Right lobe of liver (tissue), 6 donors: ENCODE measurements at regions not wholly inside any gene's neighbourhood (a gene's known extent, or its start where the extent isn't known, plus 50 kb on each side); places are given as distances from the start of the nearest gene placed in this dataset.
"Not testable (repeated sequence)": the region's sequence is repeated elsewhere in the genome, so short reads cannot be mapped to it uniquely, and the experiment has no call there.

Source experiments
- ATAC-seq, 4 donors: fragments of 200-7000 bp; cut with Tn5 transposase; one replicate each; pipeline ENCODE4 v1.9.1; 2020; ENCODE audit warnings: mild to moderate bottlenecking in 4 of 4, moderate library complexity in 4 of 4
- DNase-seq, 3 donors: peaks; one replicate each; pipeline ENCODE4 v3.0.0-alpha.2; 2020
- H3K27ac ChIP-seq, 3 donors: fragments of 200-600 bp; one replicate each; pipeline ENCODE4 v1.8.0; 2022
- H3K27me3 ChIP-seq, 2 donors: fragments of 200-600 bp; one replicate each; pipeline ENCODE4 v1.8.0; 2022
- H3K36me3 ChIP-seq, 4 donors: fragments of 200-600 bp; sonication (generic) in 1 of 4; one replicate each; pipeline versions ENCODE4 v1.5.1 to v1.8.0; 2017 to 2022; ENCODE audit warnings: control low read depth in 1 of 4
- H3K4me1 ChIP-seq, 4 donors: fragments of 200-600 bp; sonication (generic) in 1 of 4; one replicate each; pipeline versions ENCODE4 v1.5.1 to v1.8.0; 2017 to 2022; ENCODE audit warnings: control low read depth in 1 of 4
- H3K4me3 ChIP-seq, 3 donors: fragments of 200-600 bp; one replicate each; pipeline ENCODE4 v1.8.0; 2022
- H3K9me3 ChIP-seq, 4 donors: fragments of 200-600 bp; sonication (generic) in 1 of 4; one replicate each; pipeline versions ENCODE4 v1.5.1 to v1.8.0; 2017 to 2022; ENCODE audit warnings: control low read depth in 1 of 4
- CTCF ChIP-seq, 4 donors: fragments of 200-600 bp in 3 of 4; fragments of 450-650 bp in 1 of 4; IDR thresholded peaks; one replicate each; pipeline versions ENCODE4 v1.5.1 to v1.8.0; 2016 to 2022; ENCODE audit warnings: antibody characterized with exemption in 4 of 4, mild to moderate bottlenecking in 2 of 4
- POLR2A ChIP-seq: fragments of 450-650 bp; IDR thresholded peaks from one replicate; pipeline ENCODE4 v1.6.1; 2017; ENCODE audit warnings: antibody characterized with exemption, mild to moderate bottlenecking
- WGBS: methylation state at CpG from one replicate; pipeline ENCODE4 v1.1.6; 2018; ENCODE audit warnings: low coverage, low lambda C conversion rate; ENCODE audit not compliant: insufficient coverage; ENCODE audit errors: missing lambda C conversion rate; 5-methylcytosine and 5-hydroxymethylcytosine counted together
- intact Hi-C, 2 donors: fragments of 100-400 bp; cut with DNase I; formaldehyde crosslinking; loops; one replicate each; pipeline versions ENCODE4 v1.11.2 to v1.14.1; 2022
- donor health status: DM: no; HTN: yes; CAD: no.
- donor health status: DM: no; HTN: no; CAD: no.
- donor health status: DM: no; HTN: no; CAD: no.
- donor health status: DM: no; HTN: yes; CAD: no.
- donor health status: DM: no; HTN: yes; CAD: no.

- Histone ChIP-seq H3K9me3 (no peaks in the 10 kb centered on the region), H3K36me3 (no peaks in the 10 kb centered on the region), H3K27ac (no peak overlapping the region), H3K4me3 (no peak overlapping the region), H3K27me3 (peaks cover 0 to 29% of the 10 kb centered on the region in 2 donors), H3K4me1 (peaks cover 0 to 9% (median 0%) of the 10 kb centered on the region in 4 donors)
- TF ChIP-seq CTCF (IDR thresholded peaks at IDR 0.05) = no peak
- TF ChIP-seq POLR2A = no peak
- intact Hi-C loops = no loop called here
- 47% methylated on average over 7 of the region's 9 CpGs for WGBS
- ATAC-seq = no peak
- DNase-seq = no peak
Observed at GRCh38 chr2:16725549-16725948, 59.9 kb upstream of the CYRIA start.

GRCh38 chr2:16722677-16723076 is 57.0 kb upstream of the CYRIA start:
- H3K4me1 ChIP-seq = peaks cover 0 to 7% (median 0%) of the 10 kb centered on the region in 4 donors
- no peaks in the 10 kb centered on the region for H3K36me3 ChIP-seq
- DNase-seq = no peak
- ATAC-seq = no peak
- no peak overlapping the region for H3K4me3 ChIP-seq
- intact Hi-C loops = no loop called here
- H3K27me3 ChIP-seq = peaks cover 0 to 29% of the 10 kb centered on the region in 2 donors
- TF ChIP-seq POLR2A (no peak), CTCF (IDR thresholded peaks at IDR 0.05) (no peak)
- H3K27ac ChIP-seq = no peak overlapping the region
- WGBS = 54% methylated on average over 9 of the region's 9 CpGs
- H3K9me3 ChIP-seq = no peaks in the 10 kb centered on the region

- H3K27ac ChIP-seq = no peak overlapping the region
- H3K4me3 ChIP-seq = no peak overlapping the region
- no peaks in the 10 kb centered on the region for H3K9me3 ChIP-seq
- ATAC-seq (no peak), DNase-seq (no peak)
- peaks cover 0 to 2% (median 0%) of the 10 kb centered on the region in 4 donors for H3K4me1 ChIP-seq
- TF ChIP-seq CTCF (IDR thresholded peaks at IDR 0.05) = no peak
- TF ChIP-seq POLR2A = no peak
- WGBS = 100% methylated on average over 1 of the region's 1 CpG
- intact Hi-C loops = no loop called here
- no peaks in the 10 kb centered on the region for H3K36me3 ChIP-seq
- peaks cover 0 to 29% of the 10 kb centered on the region in 2 donors for H3K27me3 ChIP-seq
Observed at GRCh38 chr2:16722126-16722525, 56.5 kb upstream of the CYRIA start.

DNA sequence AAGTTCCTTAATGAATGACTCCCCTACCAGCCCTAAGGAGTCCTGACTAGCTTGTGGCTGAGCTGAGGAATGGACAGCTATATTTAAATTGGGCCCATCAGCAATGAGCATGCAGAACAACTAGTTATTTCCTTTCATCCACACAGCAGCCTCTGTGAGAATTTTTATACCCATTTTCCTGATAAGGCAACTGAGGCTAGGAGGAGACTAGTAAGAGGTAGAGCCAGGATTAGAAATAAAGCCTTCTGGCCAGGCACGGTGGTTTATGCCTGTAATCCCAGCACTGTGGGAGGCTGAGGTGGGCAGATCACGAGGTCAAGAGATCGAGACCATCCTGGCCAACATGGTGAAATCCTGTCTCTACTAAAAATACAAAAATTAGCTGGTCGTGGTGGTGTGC is 55.9 kb upstream of the CYRIA start:
- intact Hi-C loops, ATAC-seq, H3K4me3 ChIP-seq, H3K36me3 ChIP-seq, H3K9me3 ChIP-seq, H3K4me1 ChIP-seq, DNase-seq, H3K27ac ChIP-seq: not testable (repeated sequence)
- WGBS = 48% methylated on average over 3 of the region's 4 CpGs
- peaks cover 0 to 29% of the 10 kb centered on the region in 2 donors for H3K27me3 ChIP-seq

GRCh38 chr2:16720737-16721136 is 55.1 kb upstream of the CYRIA start:
- peaks cover 0 to 25% of the 10 kb centered on the region in 2 donors for H3K27me3 ChIP-seq
- DNase-seq, H3K27ac ChIP-seq, H3K36me3 ChIP-seq, H3K4me1 ChIP-seq, H3K4me3 ChIP-seq, ATAC-seq, H3K9me3 ChIP-seq, intact Hi-C loops: not testable (repeated sequence)
- 88% methylated on average over 2 of the region's 3 CpGs for WGBS

GRCh38 chr2:16719485-16719808 is 53.8 kb upstream of the CYRIA start:
- DNase-seq (no peak), ATAC-seq (no peak)
- H3K9me3 ChIP-seq = no peaks in the 10 kb centered on the region
- no peaks in the 10 kb centered on the region for H3K36me3 ChIP-seq
- peaks cover 0 to 14% of the 10 kb centered on the region in 2 donors for H3K27me3 ChIP-seq
- H3K27ac ChIP-seq = no peak overlapping the region
- H3K4me3 ChIP-seq = no peak overlapping the region
- 79% methylated on average over 3 of the region's 3 CpGs for WGBS
- TF ChIP-seq POLR2A (no peak), CTCF (IDR thresholded peaks at IDR 0.05) (no peak)
- no peaks in the 10 kb centered on the region for H3K4me1 ChIP-seq
- intact Hi-C loops = no loop called here
